ENCODE measurements at regions not wholly inside any gene's neighbourhood (a gene's known extent, or its start where the extent isn't known, plus 50 kb on each side); places are given as distances from the start of the nearest gene placed in this dataset.

DNA sequence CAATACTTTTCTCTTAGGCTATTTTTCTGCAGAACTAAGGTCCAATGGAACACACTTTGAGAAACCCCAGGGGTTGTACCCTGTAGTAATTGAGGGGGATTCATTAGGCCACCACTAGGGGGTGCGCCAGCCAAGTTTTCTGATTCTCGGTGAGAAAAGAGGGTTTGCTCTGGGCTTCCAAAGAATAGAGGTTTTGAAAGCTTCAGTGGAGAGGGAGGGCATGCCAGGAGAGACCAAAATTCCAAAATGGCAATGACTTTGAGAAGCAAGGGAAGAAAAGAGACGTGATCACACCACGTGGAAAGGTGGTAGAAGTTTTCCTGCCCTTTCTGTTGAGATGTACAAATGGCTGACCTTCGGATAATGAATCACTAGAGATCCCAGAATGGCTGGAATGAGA, 323.3 kb downstream of the RPS6KC1 start:
- H3K4me3 ChIP-seq: no peak overlapping the region
- H3K9me3 ChIP-seq: no peaks in the 10 kb centered on the region
- no peaks in the 10 kb centered on the region for H3K4me1 ChIP-seq
- DNase-seq: peak; percentile 59
- no peak overlapping the region for H3K27ac ChIP-seq
- in situ Hi-C loops (cut with MboI; ENCODE audit: low pct_ligation_motif_present in 1 of 4, low pct_unique_long_range_greater_than_20kb in 1 of 4, low sequenced_read_pairs in 3 of 4): loop anchor here in 2 of 4 donors (10.0 to 25.0 kb wide), 2 partner anchors 738 to 750 kb away; no protein-coding TSS in a partner anchor
- intact Hi-C loops (cut with DNase I; ENCODE audit: low total_unique reads): no loop called here
- no peak for TF ChIP-seq POLR2A (IDR thresholded peaks at IDR 0.05)
- no peak for TF ChIP-seq EP300 (IDR thresholded peaks at IDR 0.05; ENCODE audit: low read depth)
- TF ChIP-seq, protein P1, sequence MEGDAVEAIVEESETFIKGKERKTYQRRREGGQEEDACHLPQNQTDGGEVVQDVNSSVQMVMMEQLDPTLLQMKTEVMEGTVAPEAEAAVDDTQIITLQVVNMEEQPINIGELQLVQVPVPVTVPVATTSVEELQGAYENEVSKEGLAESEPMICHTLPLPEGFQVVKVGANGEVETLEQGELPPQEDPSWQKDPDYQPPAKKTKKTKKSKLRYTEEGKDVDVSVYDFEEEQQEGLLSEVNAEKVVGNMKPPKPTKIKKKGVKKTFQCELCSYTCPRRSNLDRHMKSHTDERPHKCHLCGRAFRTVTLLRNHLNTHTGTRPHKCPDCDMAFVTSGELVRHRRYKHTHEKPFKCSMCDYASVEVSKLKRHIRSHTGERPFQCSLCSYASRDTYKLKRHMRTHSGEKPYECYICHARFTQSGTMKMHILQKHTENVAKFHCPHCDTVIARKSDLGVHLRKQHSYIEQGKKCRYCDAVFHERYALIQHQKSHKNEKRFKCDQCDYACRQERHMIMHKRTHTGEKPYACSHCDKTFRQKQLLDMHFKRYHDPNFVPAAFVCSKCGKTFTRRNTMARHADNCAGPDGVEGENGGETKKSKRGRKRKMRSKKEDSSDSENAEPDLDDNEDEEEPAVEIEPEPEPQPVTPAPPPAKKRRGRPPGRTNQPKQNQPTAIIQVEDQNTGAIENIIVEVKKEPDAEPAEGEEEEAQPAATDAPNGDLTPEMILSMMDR (IDR thresholded peaks at IDR 0.05): peak; percentile 68 to 85 (median 70)
- no peak for TF ChIP-seq POLR2AphosphoS5 (IDR thresholded peaks at IDR 0.05)
- H3K27me3 ChIP-seq: no peaks in the 10 kb centered on the region
- H3K36me3 ChIP-seq: no peaks in the 10 kb centered on the region
- 27 to 31% methylated on average over 5 of the region's 5 CpGs for WGBS, 2 donors (ENCODE audit: low coverage in 1 of 2)

DNA sequence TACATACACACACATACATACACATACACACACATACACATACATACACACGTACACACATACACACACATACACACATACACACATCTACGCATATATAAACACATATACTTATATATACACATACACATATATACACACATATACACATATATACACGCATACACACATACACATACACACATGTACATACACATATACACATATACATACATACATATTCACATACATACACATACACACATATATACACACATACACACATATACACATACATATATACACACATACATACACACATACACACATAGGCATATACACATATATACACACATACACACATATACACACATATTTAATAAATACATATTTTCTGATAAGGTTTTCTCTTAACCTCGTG, 324.0 kb downstream of the RPS6KC1 start:
- Histone ChIP-seq H3K27ac (no peak overlapping the region), H3K9me3 (no peaks in the 10 kb centered on the region), H3K4me3 (no peak overlapping the region), H3K27me3 (no peaks in the 10 kb centered on the region), H3K36me3 (no peaks in the 10 kb centered on the region), H3K4me1 (no peaks in the 10 kb centered on the region)
- in situ Hi-C loops (cut with MboI; ENCODE audit: low pct_ligation_motif_present in 1 of 4, low pct_unique_long_range_greater_than_20kb in 1 of 4, low sequenced_read_pairs in 3 of 4): loop anchor here in 2 of 4 donors (10.0 to 25.0 kb wide), 2 partner anchors 750 to 762 kb away; no protein-coding TSS in a partner anchor
- intact Hi-C loops (cut with DNase I; ENCODE audit: low total_unique reads): no loop called here
- 92 to 94% methylated on average over 4 of the region's 4 CpGs for WGBS, 2 donors (ENCODE audit: low coverage in 1 of 2)
- TF ChIP-seq POLR2A (IDR thresholded peaks at IDR 0.05) (no peak), POLR2AphosphoS5 (IDR thresholded peaks at IDR 0.05) (no peak), EP300 (IDR thresholded peaks at IDR 0.05; ENCODE audit: low read depth) (no peak)
- TF ChIP-seq, protein P1 (IDR thresholded peaks at IDR 0.05): no peak
- DNase-seq: no peak

DNA sequence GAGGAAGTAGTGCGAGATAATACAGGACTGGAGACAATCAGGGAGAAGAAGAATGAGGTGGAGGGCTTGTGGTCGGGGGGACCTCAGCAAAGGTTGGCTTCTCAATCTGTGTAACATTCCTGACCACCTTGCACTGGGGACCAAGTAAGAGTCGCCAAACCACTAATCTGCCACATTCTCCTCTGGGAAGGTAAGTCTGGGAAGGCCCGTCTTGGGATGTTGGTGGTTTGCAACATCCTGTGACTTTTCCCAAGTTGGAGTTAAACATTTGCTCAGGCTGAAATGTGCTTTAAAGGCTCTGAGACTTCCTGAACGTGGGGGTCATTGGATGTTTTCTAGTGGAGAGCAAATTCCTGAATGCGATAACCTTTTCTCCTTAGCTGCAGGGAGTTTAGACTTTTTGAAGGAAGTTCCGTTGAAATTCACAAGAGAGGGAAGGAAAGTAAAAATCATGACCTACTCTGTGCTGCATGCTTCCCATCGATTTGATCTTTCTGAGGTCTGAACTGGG, 325.9 kb downstream of the RPS6KC1 start:
- no peaks in the 10 kb centered on the region for H3K4me1 ChIP-seq
- in situ Hi-C loops (cut with MboI; ENCODE audit: low pct_ligation_motif_present in 1 of 4, low pct_unique_long_range_greater_than_20kb in 1 of 4, low sequenced_read_pairs in 3 of 4) (loop anchor here in 2 of 4 donors (10.0 to 25.0 kb wide), 2 partner anchors 748 to 760 kb away; no protein-coding TSS in a partner anchor), intact Hi-C loops (cut with DNase I; ENCODE audit: low total_unique reads) (no loop called here)
- H3K36me3 ChIP-seq: no peaks in the 10 kb centered on the region
- H3K27me3 ChIP-seq: no peaks in the 10 kb centered on the region
- H3K27ac ChIP-seq: no peak overlapping the region
- WGBS, 2 donors (ENCODE audit: low coverage in 1 of 2): 71 to 74% methylated on average over 5 to 8 of the region's 8 CpGs
- no peak for DNase-seq
- TF ChIP-seq, protein P1 (IDR thresholded peaks at IDR 0.05): no peak
- TF ChIP-seq EP300 (IDR thresholded peaks at IDR 0.05; ENCODE audit: low read depth): no peak
- no peak for TF ChIP-seq POLR2AphosphoS5 (IDR thresholded peaks at IDR 0.05)
- no peak for TF ChIP-seq POLR2A (IDR thresholded peaks at IDR 0.05)
- H3K4me3 ChIP-seq: no peak overlapping the region
- no peaks in the 10 kb centered on the region for H3K9me3 ChIP-seq

DNA sequence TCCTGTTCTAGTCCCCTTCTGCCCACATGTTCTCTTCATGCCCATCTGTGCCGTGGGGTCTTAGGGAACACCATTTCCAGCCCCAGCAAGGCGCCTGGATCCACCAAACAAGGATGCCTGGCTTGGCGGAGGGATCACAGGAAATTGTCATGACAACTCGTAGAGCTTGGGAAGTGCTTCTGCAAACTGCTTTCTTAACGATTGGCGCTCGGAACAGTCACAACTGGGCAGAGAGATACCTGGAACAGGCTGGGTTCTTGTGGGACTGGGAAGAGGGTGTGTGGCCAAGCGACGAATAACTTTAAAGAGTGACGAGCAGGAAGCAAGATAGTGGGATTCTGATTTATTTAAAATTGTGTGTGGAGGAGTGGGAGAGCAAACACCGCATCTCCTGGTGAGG, 329.8 kb downstream of the RPS6KC1 start:
- Histone ChIP-seq H3K27me3 (no peaks in the 10 kb centered on the region), H3K9me3 (no peaks in the 10 kb centered on the region), H3K27ac (no peak overlapping the region), H3K36me3 (no peaks in the 10 kb centered on the region), H3K4me3 (no peak overlapping the region), H3K4me1 (no peaks in the 10 kb centered on the region)
- intact Hi-C loops (cut with DNase I; ENCODE audit: low total_unique reads) (no loop called here), in situ Hi-C loops (cut with MboI; ENCODE audit: low pct_ligation_motif_present in 1 of 4, low pct_unique_long_range_greater_than_20kb in 1 of 4, low sequenced_read_pairs in 3 of 4) (loop anchor here in 1 of 4 donors (25.0 kb wide), 1 partner anchor 756 kb away; no protein-coding TSS in a partner anchor)
- DNase-seq: no peak
- WGBS, 2 donors (ENCODE audit: low coverage in 1 of 2): 81% methylated on average over 11 of the region's 11 CpGs; no CpG with 5 or more reads in 1 of the 2 donors
- TF ChIP-seq EP300 (IDR thresholded peaks at IDR 0.05; ENCODE audit: low read depth): no peak
